ENCODE measurements at regions not wholly inside any gene's neighbourhood (a gene's known extent, or its start where the extent isn't known, plus 50 kb on each side); places are given as distances from the start of the nearest gene placed in this dataset.

DNA sequence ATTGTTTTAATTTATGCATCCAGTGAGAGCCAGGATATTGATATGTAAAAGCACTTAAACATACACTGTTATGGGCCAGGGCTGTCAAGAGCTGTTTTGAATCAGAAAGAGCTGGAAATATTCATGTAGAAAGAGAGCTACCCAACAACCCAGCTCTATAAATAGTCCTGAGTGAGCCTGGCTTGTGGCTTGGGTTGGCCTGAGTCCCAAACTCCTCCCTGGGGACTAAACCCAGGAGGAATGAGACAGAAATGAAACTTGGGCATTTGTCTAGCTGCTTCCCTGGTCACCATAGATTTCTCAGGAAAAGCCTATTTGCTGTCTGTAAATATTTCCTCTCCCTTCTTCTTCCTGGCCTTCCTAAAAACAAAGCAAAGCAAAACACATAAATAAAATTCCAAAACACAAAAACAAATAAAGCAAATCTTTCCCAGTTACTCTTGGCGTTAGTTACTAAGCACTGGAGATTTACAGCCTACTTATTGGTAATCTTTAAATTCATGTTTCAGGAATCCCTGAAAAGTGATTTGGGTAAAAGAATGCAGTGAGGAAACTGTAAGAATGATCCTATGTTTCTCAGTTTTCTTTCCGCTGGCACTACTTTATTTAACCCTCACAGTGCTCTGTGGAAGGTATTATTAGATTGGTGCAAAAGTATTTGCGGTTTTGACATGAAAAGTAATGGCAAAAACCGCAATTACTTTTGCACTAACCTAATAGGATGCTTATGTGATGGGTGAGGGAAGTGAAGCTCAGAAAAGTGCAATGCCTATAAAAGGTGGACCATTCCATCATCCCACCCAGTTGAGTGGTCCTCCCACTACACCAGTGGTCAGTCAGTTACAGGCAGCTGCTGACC lies 111.8 kb downstream of the CARTPT start:
- no peaks in the 10 kb centered on the region for H3F3A ChIP-seq (ENCODE audit: insufficient read depth, low read length)
- H3K9me3 ChIP-seq (ENCODE audit: low read length): peaks cover 3% of the 10 kb centered on the region; the same call in 1 of the 2 replicates
- H3K36me3 ChIP-seq (ENCODE audit: insufficient read depth, low read length): no peaks in the 10 kb centered on the region
- no peaks in the 10 kb centered on the region for H3K9me2 ChIP-seq (ENCODE audit: low read depth, low read length)
- no peak overlapping the region for H3K27ac ChIP-seq (ENCODE audit: low read depth, low read length, poor library complexity, severe bottlenecking)
- no peaks in the 10 kb centered on the region for H3K27me3 ChIP-seq (ENCODE audit: insufficient read depth, low read length)
- TF ChIP-seq, protein P1, sequence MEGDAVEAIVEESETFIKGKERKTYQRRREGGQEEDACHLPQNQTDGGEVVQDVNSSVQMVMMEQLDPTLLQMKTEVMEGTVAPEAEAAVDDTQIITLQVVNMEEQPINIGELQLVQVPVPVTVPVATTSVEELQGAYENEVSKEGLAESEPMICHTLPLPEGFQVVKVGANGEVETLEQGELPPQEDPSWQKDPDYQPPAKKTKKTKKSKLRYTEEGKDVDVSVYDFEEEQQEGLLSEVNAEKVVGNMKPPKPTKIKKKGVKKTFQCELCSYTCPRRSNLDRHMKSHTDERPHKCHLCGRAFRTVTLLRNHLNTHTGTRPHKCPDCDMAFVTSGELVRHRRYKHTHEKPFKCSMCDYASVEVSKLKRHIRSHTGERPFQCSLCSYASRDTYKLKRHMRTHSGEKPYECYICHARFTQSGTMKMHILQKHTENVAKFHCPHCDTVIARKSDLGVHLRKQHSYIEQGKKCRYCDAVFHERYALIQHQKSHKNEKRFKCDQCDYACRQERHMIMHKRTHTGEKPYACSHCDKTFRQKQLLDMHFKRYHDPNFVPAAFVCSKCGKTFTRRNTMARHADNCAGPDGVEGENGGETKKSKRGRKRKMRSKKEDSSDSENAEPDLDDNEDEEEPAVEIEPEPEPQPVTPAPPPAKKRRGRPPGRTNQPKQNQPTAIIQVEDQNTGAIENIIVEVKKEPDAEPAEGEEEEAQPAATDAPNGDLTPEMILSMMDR (IDR thresholded peaks at IDR 0.05; ENCODE audit: low read length): no peak
- TF ChIP-seq EZH2 (IDR thresholded peaks at IDR 0.05; ENCODE audit: borderline replicate concordance, low read length): no peak
- no peaks in the 10 kb centered on the region for H4K20me1 ChIP-seq (ENCODE audit: insufficient read depth, low read length)
- H3K4me1 ChIP-seq (ENCODE audit: insufficient read depth, low read length, severe bottlenecking): no peaks in the 10 kb centered on the region
- no peak overlapping the region for H2AFZ ChIP-seq (ENCODE audit: low read length)
- no peaks in the 10 kb centered on the region for H3K79me2 ChIP-seq (ENCODE audit: insufficient read depth, low read length)
- no peak overlapping the region for H3K4me2 ChIP-seq (ENCODE audit: low read length)
- H3K9ac ChIP-seq (ENCODE audit: low read length): no peak overlapping the region
- no peak overlapping the region for H3K4me3 ChIP-seq (ENCODE audit: low read depth, low read length, poor library complexity, severe bottlenecking)

DNA sequence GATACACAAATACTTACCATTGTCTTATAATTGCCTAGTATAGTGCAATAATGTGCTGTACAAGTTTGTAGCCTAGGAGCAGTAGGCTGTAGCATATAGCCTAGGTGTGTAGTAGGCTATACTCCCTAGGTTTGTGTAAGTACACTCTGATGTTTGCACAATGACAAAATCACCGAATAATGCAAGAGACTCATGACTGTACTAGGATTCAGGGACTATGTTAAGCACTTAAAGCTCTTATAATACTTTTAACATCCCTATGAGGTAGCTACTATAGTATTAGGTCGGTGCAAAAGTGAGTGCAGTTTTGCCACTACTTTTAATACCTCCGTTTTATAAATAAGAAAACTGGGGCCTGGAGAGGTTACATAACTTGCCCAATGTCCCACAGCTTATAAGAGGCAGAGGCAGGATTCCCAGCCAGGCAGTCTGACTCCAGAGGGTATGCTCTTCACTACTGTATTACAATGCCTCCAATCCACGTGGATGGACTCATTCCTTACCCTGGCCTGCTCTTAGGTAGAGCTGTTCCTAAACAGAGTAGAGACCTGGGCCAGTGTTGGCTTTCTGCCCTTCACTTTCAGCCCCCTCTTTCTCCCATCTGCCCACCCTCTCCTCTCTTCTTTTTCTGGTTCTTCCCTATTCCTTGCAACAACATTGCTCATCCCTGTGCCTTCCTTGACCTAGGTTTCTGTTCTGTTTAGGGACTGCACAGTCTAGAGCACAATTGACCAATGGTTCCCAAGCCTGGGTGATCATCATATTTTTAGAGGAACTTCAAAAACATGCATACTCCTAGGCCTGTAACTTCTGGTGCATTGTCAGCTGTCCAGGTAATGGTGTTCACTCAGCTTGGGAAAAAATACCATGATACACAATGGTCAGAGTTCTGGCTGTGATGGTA lies 114.0 kb downstream of the CARTPT start:
- no peak overlapping the region for H3K4me2 ChIP-seq (ENCODE audit: low read length)
- no peak overlapping the region for H3K9ac ChIP-seq (ENCODE audit: low read length)
- no peaks in the 10 kb centered on the region for H4K20me1 ChIP-seq (ENCODE audit: insufficient read depth, low read length)
- TF ChIP-seq, protein P1 (IDR thresholded peaks at IDR 0.05; ENCODE audit: low read length): no peak
- no peak for TF ChIP-seq EZH2 (IDR thresholded peaks at IDR 0.05; ENCODE audit: borderline replicate concordance, low read length)
- no peaks in the 10 kb centered on the region for H3F3A ChIP-seq (ENCODE audit: insufficient read depth, low read length)
- H3K9me3 ChIP-seq (ENCODE audit: low read length): no peaks in the 10 kb centered on the region
- H3K36me3 ChIP-seq (ENCODE audit: insufficient read depth, low read length): no peaks in the 10 kb centered on the region
- H3K9me2 ChIP-seq (ENCODE audit: low read depth, low read length): no peaks in the 10 kb centered on the region
- H3K27me3 ChIP-seq (ENCODE audit: insufficient read depth, low read length): no peaks in the 10 kb centered on the region
- H3K4me3 ChIP-seq (ENCODE audit: low read depth, low read length, poor library complexity, severe bottlenecking): no peak overlapping the region
- H3K4me1 ChIP-seq (ENCODE audit: insufficient read depth, low read length, severe bottlenecking): no peaks in the 10 kb centered on the region
- no peak overlapping the region for H3K27ac ChIP-seq (ENCODE audit: low read depth, low read length, poor library complexity, severe bottlenecking)
- no peak overlapping the region for H2AFZ ChIP-seq (ENCODE audit: low read length)
- H3K79me2 ChIP-seq (ENCODE audit: insufficient read depth, low read length): no peaks in the 10 kb centered on the region

DNA sequence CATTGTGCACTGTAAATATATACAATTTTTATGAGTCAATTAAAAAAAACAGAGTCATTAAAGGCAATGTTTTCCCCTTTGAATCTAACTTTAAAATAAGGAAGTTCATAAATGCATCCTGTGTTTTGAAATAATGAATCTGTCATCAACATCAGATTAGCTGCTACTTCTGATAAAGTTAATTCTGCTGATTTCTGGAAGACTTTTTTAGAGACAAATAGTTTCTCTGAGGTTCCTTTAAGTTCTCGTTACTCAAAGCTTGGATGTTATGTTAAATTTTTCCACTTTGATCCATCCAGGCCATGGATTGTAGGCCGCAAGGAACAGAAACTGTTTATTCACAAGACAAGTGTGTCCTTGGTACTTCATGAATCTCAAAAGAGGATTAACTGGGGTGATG lies 115.5 kb downstream of the CARTPT start:
- no peak overlapping the region for H3K27ac ChIP-seq (ENCODE audit: low read depth, low read length, poor library complexity, severe bottlenecking)
- H3K79me2 ChIP-seq (ENCODE audit: insufficient read depth, low read length): no peaks in the 10 kb centered on the region
- H3K9me2 ChIP-seq (ENCODE audit: low read depth, low read length): no peaks in the 10 kb centered on the region
- H3K9me3 ChIP-seq (ENCODE audit: low read length): no peaks in the 10 kb centered on the region
- H3K36me3 ChIP-seq (ENCODE audit: insufficient read depth, low read length): no peaks in the 10 kb centered on the region
- no peak overlapping the region for H3K4me2 ChIP-seq (ENCODE audit: low read length)
- no peaks in the 10 kb centered on the region for H3F3A ChIP-seq (ENCODE audit: insufficient read depth, low read length)
- no peak overlapping the region for H2AFZ ChIP-seq (ENCODE audit: low read length)
- no peak for TF ChIP-seq EZH2 (IDR thresholded peaks at IDR 0.05; ENCODE audit: borderline replicate concordance, low read length)
- TF ChIP-seq, protein P1 (IDR thresholded peaks at IDR 0.05; ENCODE audit: low read length): no peak
- no peak overlapping the region for H3K9ac ChIP-seq (ENCODE audit: low read length)
- no peaks in the 10 kb centered on the region for H4K20me1 ChIP-seq (ENCODE audit: insufficient read depth, low read length)
- no peak overlapping the region for H3K4me3 ChIP-seq (ENCODE audit: low read depth, low read length, poor library complexity, severe bottlenecking)
- H3K27me3 ChIP-seq (ENCODE audit: insufficient read depth, low read length): no peaks in the 10 kb centered on the region
- no peaks in the 10 kb centered on the region for H3K4me1 ChIP-seq (ENCODE audit: insufficient read depth, low read length, severe bottlenecking)

Data from OCI-LY1 (cell line).